GM10266 (cell line): ENCODE measurements at regions not wholly inside any gene's neighbourhood (a gene's known extent, or its start where the extent isn't known, plus 50 kb on each side); places are given as distances from the start of the nearest gene placed in this dataset.

Source experiments
- DNase-seq: peaks from one replicate; pipeline ENCODE4 v3.0.0; 2012; ENCODE audit errors: extremely low spot score
- TF ChIP-seq, protein P1 (sequence below): IDR thresholded peaks from 2 replicates; pipeline ENCODE4 v1.5.1; 2012; ENCODE audit warnings: mild to moderate bottlenecking, low read depth; ENCODE audit not compliant: control insufficient read depth, insufficient read depth; ENCODE audit errors: missing control alignments

DNA sequence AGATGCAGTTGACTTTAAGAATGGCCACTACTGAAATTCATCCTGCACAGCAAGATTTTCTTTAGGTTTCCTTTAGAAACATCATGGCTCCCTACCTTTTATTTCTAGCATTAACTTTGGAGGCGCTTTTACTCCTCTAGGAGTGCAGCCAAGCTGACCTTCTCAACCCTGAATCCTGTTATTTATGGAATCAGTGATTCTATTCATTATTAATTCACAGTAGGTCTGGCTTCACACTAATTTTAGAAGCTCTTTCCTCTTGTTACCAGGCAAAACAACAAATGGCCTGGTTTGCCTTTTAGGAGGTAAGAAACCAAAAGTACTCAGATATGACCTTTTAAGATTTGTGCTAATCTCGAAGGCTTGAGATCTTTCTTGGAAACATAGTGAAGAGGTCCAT is 93.0 kb upstream of the PELI1 start:
- DNase-seq = no peak
- TF ChIP-seq, protein P1, sequence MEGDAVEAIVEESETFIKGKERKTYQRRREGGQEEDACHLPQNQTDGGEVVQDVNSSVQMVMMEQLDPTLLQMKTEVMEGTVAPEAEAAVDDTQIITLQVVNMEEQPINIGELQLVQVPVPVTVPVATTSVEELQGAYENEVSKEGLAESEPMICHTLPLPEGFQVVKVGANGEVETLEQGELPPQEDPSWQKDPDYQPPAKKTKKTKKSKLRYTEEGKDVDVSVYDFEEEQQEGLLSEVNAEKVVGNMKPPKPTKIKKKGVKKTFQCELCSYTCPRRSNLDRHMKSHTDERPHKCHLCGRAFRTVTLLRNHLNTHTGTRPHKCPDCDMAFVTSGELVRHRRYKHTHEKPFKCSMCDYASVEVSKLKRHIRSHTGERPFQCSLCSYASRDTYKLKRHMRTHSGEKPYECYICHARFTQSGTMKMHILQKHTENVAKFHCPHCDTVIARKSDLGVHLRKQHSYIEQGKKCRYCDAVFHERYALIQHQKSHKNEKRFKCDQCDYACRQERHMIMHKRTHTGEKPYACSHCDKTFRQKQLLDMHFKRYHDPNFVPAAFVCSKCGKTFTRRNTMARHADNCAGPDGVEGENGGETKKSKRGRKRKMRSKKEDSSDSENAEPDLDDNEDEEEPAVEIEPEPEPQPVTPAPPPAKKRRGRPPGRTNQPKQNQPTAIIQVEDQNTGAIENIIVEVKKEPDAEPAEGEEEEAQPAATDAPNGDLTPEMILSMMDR = no peak

GRCh38 chr2:64238799-64239198 is 94.6 kb upstream of the PELI1 start:
- DNase-seq = no peak
- TF ChIP-seq, protein P1 = no peak

DNA sequence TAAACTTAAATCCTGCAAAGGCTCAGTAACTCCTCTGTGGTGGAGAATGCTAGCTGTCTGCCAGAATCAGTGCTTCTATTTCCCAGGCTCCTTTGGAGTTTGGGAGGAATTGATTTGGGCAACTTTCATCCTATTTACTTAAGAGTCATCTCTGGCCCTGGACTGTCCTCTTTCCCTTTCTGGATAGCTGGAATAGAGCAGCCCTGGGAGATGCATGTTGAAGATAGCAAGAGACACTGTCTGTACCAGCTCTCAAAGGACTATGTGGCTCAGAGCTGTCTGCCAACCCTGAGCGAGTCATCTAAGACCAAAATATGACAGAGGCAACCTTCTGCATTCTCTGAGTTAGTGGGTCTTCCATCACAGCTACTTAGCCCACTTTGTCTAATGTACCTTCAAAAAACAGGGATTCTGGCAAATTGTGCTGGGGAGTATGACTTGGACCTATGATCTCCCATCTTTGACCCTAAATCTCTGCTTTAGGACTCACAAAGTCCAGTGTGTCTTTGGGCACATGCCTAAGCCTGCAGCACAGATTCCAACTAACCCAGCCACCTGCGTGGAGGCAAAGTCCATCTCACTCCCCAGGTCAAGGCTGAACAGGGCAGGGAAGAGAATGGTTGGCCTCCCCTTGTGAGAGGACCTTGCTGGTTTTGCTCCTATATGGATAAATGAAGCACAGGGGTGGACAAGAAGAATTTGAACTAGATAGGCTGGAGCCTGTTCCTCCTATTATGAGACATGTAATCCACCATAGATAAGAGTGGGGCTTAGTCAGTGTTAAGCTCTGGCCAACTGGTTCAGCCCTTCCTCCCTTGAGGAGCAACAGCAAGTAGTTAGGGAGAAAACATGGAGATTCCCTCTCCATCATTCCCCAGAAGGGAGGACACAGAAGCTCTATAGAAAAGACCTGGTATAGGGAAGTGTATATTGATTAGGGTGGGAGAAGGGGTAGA is 99.1 kb upstream of the PELI1 start:
- no peak for DNase-seq
- TF ChIP-seq, protein P1 = no peak

DNA sequence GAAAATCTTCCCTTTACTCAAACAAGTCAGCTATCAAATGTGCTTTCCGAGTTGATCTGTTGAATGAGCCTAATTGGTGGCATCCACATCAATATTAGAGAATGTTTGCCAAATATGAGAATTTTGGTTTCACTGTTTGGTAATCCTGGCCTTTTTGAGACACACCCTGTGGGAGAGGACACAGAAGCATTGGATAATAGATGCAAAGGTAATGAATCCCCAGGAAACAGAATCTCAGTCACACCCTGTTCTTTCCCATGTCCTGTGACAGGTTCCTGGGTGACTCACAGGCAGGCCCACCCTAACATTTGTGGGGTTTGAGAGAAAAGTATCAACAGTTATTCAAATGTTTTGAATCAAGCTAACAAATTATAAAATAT is 99.8 kb upstream of the PELI1 start:
- TF ChIP-seq, protein P1 = no peak
- no peak for DNase-seq

GRCh38 chr2:64245631-64246030 is 101.4 kb upstream of the PELI1 start:
- TF ChIP-seq, protein P1 = no peak
- no peak for DNase-seq

- no peak for DNase-seq
- TF ChIP-seq, protein P1 = no peak
Measured at GRCh38 chr2:64246962-64247361, 102.7 kb upstream of the PELI1 start.

- TF ChIP-seq, protein P1 = no peak
- DNase-seq = no peak
Measured at GRCh38 chr2:64249426-64249825, 105.2 kb upstream of the PELI1 start.
